ENCODE measurements at regions not wholly inside any gene's neighbourhood (a gene's known extent, or its start where the extent isn't known, plus 50 kb on each side); places are given as distances from the start of the nearest gene placed in this dataset.

- Histone ChIP-seq H3K36me3 (no peaks in the 10 kb centered on the region), H3K9me3 (no peaks in the 10 kb centered on the region), H3K4me3 (no peak overlapping the region), H3K4me1 (no peaks in the 10 kb centered on the region), H3K27ac (no peak overlapping the region), H3K27me3 (peaks cover 0 to 53% of the 10 kb centered on the region in 2 donors)
- no peak for DNase-seq
- TF ChIP-seq CTCF (IDR thresholded peaks at IDR 0.05) = no peak
- intact Hi-C loops (cut with DNase I; ENCODE audit: low total_unique reads) = no loop called here
These were observed 161.8 kb upstream of the IQSEC1 start for GRCh38 chr3:13235079-13235478.

GRCh38 chr3:13234666-13235065 is 161.4 kb upstream of the IQSEC1 start:
- intact Hi-C loops (cut with DNase I; ENCODE audit: low total_unique reads) = no loop called here

GRCh38 chr3:13233487-13234485 is 160.6 kb upstream of the IQSEC1 start:
- H3K4me1 ChIP-seq = no peaks in the 10 kb centered on the region
- intact Hi-C loops (cut with DNase I; ENCODE audit: low total_unique reads) = no loop called here
- no peak for TF ChIP-seq CTCF (IDR thresholded peaks at IDR 0.05)
- no peaks in the 10 kb centered on the region for H3K9me3 ChIP-seq
- H3K27ac ChIP-seq = no peak overlapping the region
- DNase-seq = no peak
- H3K4me3 ChIP-seq = no peak overlapping the region
- H3K36me3 ChIP-seq = no peaks in the 10 kb centered on the region
- H3K27me3 ChIP-seq = peaks cover 0 to 45% of the 10 kb centered on the region in 2 donors

More at GRCh38 chr3:13234666-13235065, 161.4 kb upstream of the IQSEC1 start:
- H3K4me1 ChIP-seq = no peaks in the 10 kb centered on the region
- TF ChIP-seq CTCF (IDR thresholded peaks at IDR 0.05) = no peak
- no peak overlapping the region for H3K4me3 ChIP-seq
- no peak overlapping the region for H3K27ac ChIP-seq
- DNase-seq = no peak
- no peaks in the 10 kb centered on the region for H3K9me3 ChIP-seq
- H3K36me3 ChIP-seq = no peaks in the 10 kb centered on the region
- peaks cover 0 to 52% of the 10 kb centered on the region in 2 donors for H3K27me3 ChIP-seq

- peaks cover 0 to 38% of the 10 kb centered on the region in 2 donors for H3K27me3 ChIP-seq
- no peak for DNase-seq
- no peak for TF ChIP-seq CTCF (IDR thresholded peaks at IDR 0.05)
- no peaks in the 10 kb centered on the region for H3K9me3 ChIP-seq
- no peak overlapping the region for H3K4me3 ChIP-seq
- H3K27ac ChIP-seq = no peak overlapping the region
- H3K4me1 ChIP-seq = no peaks in the 10 kb centered on the region
- no peaks in the 10 kb centered on the region for H3K36me3 ChIP-seq
- intact Hi-C loops (cut with DNase I; ENCODE audit: low total_unique reads) = no loop called here
These were observed 158.8 kb upstream of the IQSEC1 start for GRCh38 chr3:13231781-13232666.

- Histone ChIP-seq H3K27ac (no peak overlapping the region), H3K36me3 (no peaks in the 10 kb centered on the region), H3K27me3 (peaks cover 0 to 25% of the 10 kb centered on the region in 2 donors), H3K9me3 (no peaks in the 10 kb centered on the region), H3K4me1 (no peaks in the 10 kb centered on the region), H3K4me3 (no peak overlapping the region)
- TF ChIP-seq CTCF (IDR thresholded peaks at IDR 0.05) = no peak
- no peak for DNase-seq
- intact Hi-C loops (cut with DNase I; ENCODE audit: low total_unique reads) = no loop called here
These were observed 156.2 kb upstream of the IQSEC1 start for GRCh38 chr3:13229273-13229949.

All from tibial artery (tissue), 4 donors.